ENCODE measurements at regions not wholly inside any gene's neighbourhood (a gene's known extent, or its start where the extent isn't known, plus 50 kb on each side); places are given as distances from the start of the nearest gene placed in this dataset.

DNA sequence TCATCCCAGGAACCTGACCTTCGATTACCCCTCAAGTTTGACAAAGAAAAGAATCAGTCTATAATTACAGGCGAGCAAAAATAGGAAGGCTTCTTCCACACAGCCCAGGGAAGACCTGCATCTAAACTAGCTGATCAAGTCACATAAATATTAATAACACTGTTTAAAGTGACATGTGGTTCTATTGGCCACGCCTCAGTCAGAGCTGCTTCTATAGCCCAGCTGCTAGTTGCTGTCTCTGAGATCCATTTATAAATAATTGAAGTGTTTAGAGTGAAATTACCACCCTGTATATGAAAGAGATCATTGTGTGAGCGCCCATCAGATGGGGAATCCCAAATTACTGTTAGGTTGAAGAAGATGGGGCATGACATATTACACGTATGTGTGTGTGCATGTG, 426.0 kb downstream of the CDH2 start:
- Histone ChIP-seq H2BK20ac (ENCODE audit: low read depth, low read length) (no peak overlapping the region), H3K14ac (replicated peaks; ENCODE audit: low read depth, low read length) (no peak overlapping the region), H4K8ac (ENCODE audit: low read depth in 2 of 2, low read length in 2 of 2) (no peak overlapping the region), H2AFZ (replicated peaks; ENCODE audit: low read length, poor library complexity) (no peak overlapping the region), H3K56ac (ENCODE audit: extremely low read depth, insufficient read depth, low read length) (no peak overlapping the region), H3K4me2 (ENCODE audit: low read depth, low read length) (no peak overlapping the region), H3K27me3 (ENCODE audit: control insufficient read depth, insufficient read depth, low read length) (no peaks in the 10 kb centered on the region), H3K4me1 (ENCODE audit: control insufficient read depth, insufficient read depth, low read length) (no peaks in the 10 kb centered on the region), H4K5ac (ENCODE audit: low read depth, low read length) (no peak overlapping the region), H3K18ac (ENCODE audit: low read depth, low read length) (no peak overlapping the region), H3K27ac (ENCODE audit: insufficient read depth, low read length) (no peak overlapping the region), H3K23ac (ENCODE audit: low read depth, low read length) (no peak overlapping the region), H3K79me1 (ENCODE audit: low read depth in 1 of 2, low read length in 2 of 2) (no peaks in the 10 kb centered on the region), H4K20me1 (ENCODE audit: insufficient read depth, low read length) (no peaks in the 10 kb centered on the region), H3K9me1 (ENCODE audit: insufficient read depth, low read length) (no peaks in the 10 kb centered on the region), H3K36me3 (ENCODE audit: control insufficient read depth, insufficient read depth, low read length) (no peaks in the 10 kb centered on the region), H4K91ac (ENCODE audit: insufficient read depth, low read depth, low read length) (no peak overlapping the region), H2AK5ac (ENCODE audit: low read depth, low read length) (no peak overlapping the region), H2AK9ac (replicated peaks; ENCODE audit: low read depth, low read length, poor library complexity) (no peak overlapping the region), H2BK15ac (ENCODE audit: low read depth, low read length) (no peak overlapping the region), H3K4me3 (ENCODE audit: insufficient read depth, low read depth, low read length) (no peak overlapping the region), H3K9ac (ENCODE audit: low read depth, low read length) (no peak overlapping the region), H2BK120ac (ENCODE audit: low read depth, low read length) (no peak overlapping the region), H3K9me3 (ENCODE audit: control insufficient read depth, insufficient read depth, low read length) (no peaks in the 10 kb centered on the region), H3K4ac (ENCODE audit: low read depth, low read length) (no peak overlapping the region), H2BK5ac (ENCODE audit: low read depth, low read length, poor library complexity, severe bottlenecking) (no peak overlapping the region)
- no CpG with 5 or more reads among the region's 5 CpGs for WGBS, 2 experiments (ENCODE audit: extremely low coverage in 2 of 2, insufficient read length in 1 of 2)
- dilution Hi-C loops (cut with HindIII; ENCODE audit: low sequenced_read_pairs, unreplicated experiment) (no loop called here), intact Hi-C loops (cut with micrococcal nuclease) (no loop called here), in situ Hi-C loops (cut with MboI; ENCODE audit: low sequenced_read_pairs) (no loop called here)
- ATAC-seq (ENCODE audit: low read depth) = no peak
- ChIA-PET POLR2A (ENCODE audit: unreplicated experiment) (no interaction called here), CTCF (no interaction called here)
- BruUV-seq (replicated peaks) = no TSS peak
- TF ChIP-seq MXI1 (IDR thresholded peaks at IDR 0.05; ENCODE audit: borderline replicate concordance, low read depth, low read length) = no peak
- no peak for TF ChIP-seq MAZ (IDR thresholded peaks at IDR 0.05; ENCODE audit: borderline replicate concordance, low read depth, low read length)
- TF ChIP-seq POLR2A (IDR thresholded peaks at IDR 0.05; ENCODE audit: low read depth, low read length) = no peak
- TF ChIP-seq FOS (IDR thresholded peaks at IDR 0.05; ENCODE audit: low read depth, low read length) = no peak
- no peak for TF ChIP-seq RFX5 (IDR thresholded peaks at IDR 0.05; ENCODE audit: low read depth, low read length)
- TF ChIP-seq BHLHE40 (IDR thresholded peaks at IDR 0.05; ENCODE audit: low read depth, low read length) = no peak
- no peak for TF ChIP-seq MAFK (IDR thresholded peaks at IDR 0.05; ENCODE audit: low read depth, low read length)
- TF ChIP-seq, protein P1, sequence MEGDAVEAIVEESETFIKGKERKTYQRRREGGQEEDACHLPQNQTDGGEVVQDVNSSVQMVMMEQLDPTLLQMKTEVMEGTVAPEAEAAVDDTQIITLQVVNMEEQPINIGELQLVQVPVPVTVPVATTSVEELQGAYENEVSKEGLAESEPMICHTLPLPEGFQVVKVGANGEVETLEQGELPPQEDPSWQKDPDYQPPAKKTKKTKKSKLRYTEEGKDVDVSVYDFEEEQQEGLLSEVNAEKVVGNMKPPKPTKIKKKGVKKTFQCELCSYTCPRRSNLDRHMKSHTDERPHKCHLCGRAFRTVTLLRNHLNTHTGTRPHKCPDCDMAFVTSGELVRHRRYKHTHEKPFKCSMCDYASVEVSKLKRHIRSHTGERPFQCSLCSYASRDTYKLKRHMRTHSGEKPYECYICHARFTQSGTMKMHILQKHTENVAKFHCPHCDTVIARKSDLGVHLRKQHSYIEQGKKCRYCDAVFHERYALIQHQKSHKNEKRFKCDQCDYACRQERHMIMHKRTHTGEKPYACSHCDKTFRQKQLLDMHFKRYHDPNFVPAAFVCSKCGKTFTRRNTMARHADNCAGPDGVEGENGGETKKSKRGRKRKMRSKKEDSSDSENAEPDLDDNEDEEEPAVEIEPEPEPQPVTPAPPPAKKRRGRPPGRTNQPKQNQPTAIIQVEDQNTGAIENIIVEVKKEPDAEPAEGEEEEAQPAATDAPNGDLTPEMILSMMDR (conservative IDR thresholded peaks at IDR 0.05; ENCODE audit: low read depth, low read length) = no peak
- no peak for TF ChIP-seq RAD21 (IDR thresholded peaks at IDR 0.05; ENCODE audit: low read length)
- no peak for TF ChIP-seq CEBPB (IDR thresholded peaks at IDR 0.05; ENCODE audit: low read depth, low read length)
- no peak for TF ChIP-seq SMC3 (IDR thresholded peaks at IDR 0.05; ENCODE audit: low read depth, low read length)
- TF ChIP-seq, protein P2, sequence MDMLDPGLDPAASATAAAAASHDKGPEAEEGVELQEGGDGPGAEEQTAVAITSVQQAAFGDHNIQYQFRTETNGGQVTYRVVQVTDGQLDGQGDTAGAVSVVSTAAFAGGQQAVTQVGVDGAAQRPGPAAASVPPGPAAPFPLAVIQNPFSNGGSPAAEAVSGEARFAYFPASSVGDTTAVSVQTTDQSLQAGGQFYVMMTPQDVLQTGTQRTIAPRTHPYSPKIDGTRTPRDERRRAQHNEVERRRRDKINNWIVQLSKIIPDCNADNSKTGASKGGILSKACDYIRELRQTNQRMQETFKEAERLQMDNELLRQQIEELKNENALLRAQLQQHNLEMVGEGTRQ (IDR thresholded peaks at IDR 0.05; ENCODE audit: low read depth, low read length) = no peak
- TF ChIP-seq, protein P3, sequence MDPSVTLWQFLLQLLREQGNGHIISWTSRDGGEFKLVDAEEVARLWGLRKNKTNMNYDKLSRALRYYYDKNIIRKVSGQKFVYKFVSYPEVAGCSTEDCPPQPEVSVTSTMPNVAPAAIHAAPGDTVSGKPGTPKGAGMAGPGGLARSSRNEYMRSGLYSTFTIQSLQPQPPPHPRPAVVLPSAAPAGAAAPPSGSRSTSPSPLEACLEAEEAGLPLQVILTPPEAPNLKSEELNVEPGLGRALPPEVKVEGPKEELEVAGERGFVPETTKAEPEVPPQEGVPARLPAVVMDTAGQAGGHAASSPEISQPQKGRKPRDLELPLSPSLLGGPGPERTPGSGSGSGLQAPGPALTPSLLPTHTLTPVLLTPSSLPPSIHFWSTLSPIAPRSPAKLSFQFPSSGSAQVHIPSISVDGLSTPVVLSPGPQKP (IDR thresholded peaks at IDR 0.05; ENCODE audit: borderline replicate concordance, low read depth, low read length) = no peak
- no peak for TF ChIP-seq NFE2L2 (IDR thresholded peaks at IDR 0.05; ENCODE audit: low read depth, low read length)
- TF ChIP-seq RCOR1 (IDR thresholded peaks at IDR 0.05; ENCODE audit: insufficient replicate concordance, low read length) = no peak
- DNase-seq = no peak
